HG03103 (cell line): ENCODE measurements at regions not wholly inside any gene's neighbourhood (a gene's known extent, or its start where the extent isn't known, plus 50 kb on each side); places are given as distances from the start of the nearest gene placed in this dataset.

ENCODE experiments used
- ATAC-seq: cut with Tn5 transposase; IDR thresholded peaks from one replicate; pipeline ENCODE4 v1.9.1; 2021; ENCODE audit warnings: low read depth; ENCODE audit not compliant: unreplicated experiment

DNA sequence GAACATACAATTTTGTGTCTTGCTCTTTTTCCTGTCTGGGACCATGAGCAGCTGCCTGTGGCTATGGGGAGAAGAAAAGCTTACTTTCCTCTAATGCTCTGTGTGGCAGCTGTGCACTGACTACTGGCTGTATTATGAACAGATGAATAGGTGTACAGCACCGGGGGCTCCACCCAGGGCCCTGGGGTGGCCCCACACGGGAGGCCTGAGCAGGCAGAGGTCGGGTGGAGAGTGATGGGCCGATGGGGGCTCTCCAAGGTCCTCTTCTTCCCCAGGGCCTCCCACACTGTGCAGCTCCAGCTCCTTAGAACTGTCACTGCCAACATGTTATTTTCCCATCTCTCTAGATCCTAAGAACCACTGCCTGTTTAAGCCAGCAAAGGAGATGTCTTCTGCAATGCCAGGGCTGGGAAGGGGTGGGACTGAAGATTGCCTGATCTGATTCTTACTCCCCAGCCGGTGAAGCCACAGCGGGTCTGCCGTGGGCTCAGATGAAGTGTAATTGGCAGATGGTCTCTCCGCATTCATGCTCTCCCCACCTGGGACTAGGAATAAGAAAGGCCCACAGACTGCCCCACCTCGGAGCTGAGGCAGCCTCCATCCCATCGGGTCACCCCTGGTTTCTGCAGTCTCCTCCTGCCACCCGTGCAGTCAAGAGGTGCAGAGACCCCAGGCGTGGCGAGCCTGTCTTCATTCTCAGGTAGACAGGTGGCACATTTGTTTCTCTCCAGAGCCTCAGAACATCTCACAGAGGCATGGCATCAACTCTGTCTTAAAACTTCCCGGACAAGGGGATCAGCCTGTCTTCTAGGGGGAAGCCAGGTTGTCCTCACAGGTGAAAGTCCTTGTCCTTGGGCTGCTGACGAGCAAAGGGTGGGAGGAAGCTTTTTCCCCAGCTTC is 186.5 kb upstream of the GALNT2 start:
- no peak for ATAC-seq

DNA sequence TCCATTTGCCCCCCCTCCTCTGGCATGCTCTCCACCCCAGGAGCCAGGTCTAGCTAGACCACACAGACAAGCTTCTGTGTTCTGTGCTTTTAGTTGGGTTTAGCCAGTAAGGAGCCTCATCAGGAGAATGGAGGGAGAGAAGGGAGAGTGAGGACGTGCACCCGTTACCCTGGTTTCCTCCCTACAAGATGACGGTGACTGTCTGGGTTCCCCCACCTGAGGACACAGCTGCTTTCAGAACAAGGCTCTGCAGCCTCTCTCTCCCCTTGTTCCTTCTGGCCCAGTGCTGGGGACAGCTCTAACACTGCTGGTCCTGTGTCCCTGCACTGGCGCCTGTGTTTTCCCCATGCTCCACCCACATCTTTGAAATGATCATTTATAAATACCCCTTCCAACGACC is 184.4 kb upstream of the GALNT2 start:
- ATAC-seq, result no peak

DNA sequence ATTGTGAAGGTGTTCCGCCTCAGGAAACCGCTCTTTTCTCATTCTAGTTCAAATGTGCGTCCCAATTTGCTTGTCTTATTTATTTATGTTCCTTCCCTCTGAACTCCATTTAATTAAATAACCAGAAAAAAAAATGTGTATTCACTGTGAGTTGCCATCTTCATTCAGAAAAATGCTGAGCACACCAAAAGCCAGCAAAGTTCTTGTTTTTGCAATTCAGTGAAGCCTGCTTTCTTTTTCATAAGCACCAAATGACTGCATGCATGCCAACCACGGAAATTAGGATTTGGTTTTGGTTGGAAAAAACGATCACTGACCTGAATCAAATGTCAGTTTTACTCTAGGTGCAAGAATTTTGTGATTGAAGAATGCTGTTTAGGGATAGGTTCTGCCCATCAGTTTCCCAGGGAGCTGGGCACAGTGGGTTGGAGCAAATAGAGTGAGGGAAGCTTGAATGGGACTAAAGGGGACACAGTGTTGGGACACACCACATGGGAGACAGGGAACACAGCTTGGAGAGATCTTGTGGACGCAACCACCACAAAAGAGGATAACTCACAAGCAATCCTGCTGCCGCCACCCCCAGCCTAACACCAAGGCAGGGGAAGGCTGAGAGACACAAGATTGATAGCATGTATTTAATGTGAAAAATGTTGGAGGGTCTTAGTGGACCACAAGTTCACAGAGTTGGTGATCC is 183.4 kb upstream of the GALNT2 start:
- ATAC-seq, result no peak

DNA sequence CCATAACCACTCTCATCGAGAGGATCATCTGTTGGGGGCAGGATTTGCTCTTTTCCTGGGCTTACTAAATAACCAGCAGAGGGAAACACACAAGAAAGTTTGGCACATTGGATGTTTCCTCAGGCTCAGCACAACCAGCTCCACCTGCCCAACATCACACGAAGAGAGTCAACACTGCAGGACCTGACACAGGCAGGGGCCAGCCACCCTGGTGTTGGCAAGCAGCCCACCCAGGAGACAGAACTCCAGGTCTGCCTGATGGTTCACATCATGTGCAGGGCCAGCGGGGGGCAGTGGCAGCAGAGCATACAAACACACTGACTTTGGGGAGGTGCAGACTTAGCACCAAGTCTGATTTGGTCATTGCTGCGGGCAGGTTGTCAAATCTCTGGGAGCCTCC is 182.3 kb upstream of the GALNT2 start:
- no peak for ATAC-seq

DNA sequence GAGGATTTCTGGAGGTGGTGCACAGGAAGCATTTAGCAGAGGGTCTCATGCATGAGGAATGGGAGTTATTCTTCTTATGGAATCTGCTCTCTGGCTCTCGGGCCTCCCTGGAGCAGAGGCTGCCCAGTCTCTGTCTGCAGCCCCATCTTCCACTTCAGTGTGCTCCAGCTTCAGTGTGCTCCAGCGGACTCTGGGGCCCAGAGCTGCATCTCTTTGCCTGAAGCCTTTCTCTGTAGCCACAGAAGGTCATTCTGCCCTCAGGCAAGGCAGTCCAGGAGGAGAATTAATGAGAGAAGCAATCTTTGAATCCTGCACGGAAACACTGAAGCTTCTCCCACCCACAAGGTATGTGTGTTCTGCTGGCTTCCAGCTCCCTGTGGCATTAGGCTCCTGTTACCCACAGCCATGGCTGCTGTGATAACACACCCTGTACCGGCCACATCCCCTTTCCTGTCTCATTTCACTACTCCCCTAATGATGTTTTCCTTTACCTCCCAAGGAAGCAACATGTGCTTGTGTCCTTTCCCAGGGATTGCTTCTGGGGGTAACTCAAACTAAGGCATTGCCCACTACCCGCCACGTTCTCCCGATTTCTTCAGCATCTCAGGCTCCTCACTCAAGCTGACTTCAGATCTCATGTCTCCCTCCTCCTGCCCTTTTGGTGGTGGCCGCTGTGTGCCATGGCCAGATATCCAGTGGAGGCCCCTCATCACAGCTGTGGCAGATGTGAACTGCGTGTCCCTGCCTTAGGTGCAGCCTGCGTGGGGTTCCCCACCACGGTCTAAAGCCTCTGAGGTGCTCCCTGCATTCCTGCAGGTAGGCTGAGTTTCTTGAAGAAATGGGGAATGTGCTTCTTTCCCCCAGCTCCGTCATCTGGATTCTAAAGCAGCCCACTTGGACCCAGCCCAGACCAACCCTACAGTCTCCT is 181.2 kb upstream of the GALNT2 start:
- ATAC-seq, result no peak

DNA sequence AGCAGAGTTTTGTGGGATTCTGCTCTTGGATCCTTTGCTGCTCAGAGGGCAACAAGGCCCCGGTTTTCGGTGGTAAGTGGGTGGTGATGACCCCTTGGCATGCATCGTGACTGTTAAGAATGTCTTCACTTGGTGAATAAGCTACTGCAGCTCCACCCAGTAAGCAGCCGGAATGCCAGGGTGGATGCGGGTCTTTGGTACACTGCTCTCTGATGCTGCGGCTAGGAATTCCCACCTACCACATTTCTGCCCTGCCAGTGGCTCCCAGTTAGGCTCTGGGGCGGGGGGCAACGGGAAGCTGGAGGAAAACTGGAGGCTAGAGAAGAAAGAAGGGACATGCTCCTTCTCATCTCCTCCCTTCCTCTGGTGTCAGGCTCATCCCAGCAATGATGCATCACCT is 180.4 kb upstream of the GALNT2 start:
- ATAC-seq, result no peak

DNA sequence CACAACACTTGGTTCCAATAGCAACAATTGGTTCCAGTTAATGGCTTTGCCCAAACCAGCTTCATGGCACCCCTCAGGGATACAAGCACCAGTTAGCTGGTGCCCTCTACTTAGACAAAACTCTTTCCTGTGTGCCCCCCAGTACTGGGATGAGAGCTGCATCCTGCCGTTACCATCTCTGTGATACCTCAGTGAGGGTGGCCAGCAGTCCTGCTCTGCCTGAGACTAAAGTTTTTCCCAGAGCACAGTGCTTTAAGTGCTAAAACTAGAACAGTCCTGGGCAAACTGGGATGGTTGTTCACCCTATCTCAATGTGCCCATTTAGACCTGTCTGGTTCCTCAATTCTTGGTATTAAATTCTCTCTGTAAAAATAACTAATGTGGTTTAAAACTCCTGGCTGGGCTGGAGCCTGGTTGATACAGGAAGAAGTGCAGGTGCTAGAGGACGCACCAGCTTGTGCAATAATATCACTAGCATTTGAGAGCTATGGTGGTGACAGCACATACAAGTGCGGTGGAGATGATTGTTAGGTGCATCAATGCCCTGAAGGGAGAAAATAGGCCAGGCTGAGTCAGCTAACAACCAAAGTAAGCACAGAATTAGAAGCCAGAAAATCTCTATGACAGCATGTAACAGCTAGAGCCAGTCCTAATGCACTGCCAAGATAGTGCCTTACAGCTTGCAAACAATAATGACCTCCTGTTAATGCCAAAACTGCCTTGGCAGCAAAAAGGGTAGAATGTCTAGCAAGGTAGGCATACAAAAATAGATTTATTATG is 179.8 kb upstream of the GALNT2 start:
- no peak for ATAC-seq

DNA sequence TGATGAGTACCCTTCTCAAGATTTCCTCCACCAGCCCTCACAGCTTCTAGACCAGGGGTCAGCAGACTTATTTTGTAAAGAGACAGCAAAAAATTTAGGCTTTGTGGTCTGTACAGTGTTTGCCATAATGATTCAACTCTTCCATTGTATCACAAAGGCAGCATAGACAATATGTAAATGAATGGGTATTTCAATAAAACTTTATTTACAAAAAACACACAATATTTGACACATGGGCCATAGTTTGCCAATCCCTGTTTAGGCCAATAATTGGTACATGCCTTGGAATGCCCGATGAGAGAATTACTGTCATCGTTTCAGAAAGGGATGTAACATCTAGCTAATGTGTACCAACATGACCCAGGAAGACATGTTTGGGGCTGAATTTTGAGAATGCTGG is 178.9 kb upstream of the GALNT2 start:
- no peak for ATAC-seq

DNA sequence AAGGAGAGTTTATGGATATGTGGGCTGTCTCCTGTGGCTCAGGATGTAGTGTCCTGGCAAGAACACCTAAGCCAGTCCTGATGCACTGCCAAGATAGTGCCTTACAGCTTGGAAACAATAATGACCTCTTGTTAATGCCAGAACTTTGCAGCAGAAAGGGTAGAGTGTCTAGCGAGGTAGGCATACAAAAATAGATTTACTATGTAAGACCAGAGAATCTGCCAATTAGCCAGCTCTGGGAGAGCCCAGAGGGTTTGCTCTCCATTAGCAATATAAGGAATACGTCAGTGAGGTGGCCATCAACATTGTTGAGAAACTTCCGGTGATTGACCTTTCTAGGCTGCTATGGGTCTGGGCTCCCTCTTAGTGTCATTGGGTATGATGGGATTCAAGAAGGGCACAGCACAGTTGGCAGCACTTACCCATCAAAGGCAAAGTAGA is 178.5 kb upstream of the GALNT2 start:
- ATAC-seq, result no peak

DNA sequence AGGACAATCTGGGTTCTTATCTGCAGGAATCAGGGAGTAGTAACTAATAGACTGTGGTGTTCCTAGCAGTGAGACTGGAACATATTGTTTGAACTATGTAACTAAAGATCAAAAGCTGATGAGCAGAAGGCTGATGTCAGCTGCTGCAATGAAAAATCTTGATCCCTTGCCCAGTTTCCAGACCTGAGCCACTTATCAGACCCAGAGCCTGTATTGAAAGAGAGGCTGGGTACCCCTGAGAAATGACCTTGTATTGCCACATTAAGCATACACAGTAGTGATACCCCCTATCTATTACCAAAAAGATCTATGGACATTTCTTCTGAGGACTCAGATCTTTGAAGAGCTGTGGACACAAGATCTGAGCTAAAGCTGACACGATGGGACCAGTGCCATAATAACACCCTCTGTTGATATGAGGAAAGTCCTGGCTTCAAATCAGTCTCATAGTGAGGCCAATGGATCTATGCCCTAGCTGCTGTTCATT is 178.0 kb upstream of the GALNT2 start:
- no peak for ATAC-seq

DNA sequence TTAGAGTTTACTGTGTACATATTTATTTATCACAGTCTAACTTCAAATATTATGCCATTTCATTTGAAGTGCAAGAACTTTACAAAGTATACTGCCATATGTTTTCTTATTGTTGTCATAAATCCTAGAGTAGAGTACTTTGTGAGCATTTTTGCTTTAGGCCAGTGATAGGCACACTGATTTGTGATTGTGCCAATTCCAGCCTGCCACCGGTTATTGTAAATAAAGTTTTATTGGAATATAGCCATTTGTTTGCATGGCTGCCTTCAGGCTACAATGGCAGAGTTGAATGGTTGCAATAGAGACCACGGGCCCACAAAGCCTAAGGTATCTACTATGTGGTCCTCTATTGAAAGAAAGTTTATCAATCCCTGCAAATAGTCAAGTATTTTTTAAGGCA is 175.8 kb upstream of the GALNT2 start:
- no peak for ATAC-seq

DNA sequence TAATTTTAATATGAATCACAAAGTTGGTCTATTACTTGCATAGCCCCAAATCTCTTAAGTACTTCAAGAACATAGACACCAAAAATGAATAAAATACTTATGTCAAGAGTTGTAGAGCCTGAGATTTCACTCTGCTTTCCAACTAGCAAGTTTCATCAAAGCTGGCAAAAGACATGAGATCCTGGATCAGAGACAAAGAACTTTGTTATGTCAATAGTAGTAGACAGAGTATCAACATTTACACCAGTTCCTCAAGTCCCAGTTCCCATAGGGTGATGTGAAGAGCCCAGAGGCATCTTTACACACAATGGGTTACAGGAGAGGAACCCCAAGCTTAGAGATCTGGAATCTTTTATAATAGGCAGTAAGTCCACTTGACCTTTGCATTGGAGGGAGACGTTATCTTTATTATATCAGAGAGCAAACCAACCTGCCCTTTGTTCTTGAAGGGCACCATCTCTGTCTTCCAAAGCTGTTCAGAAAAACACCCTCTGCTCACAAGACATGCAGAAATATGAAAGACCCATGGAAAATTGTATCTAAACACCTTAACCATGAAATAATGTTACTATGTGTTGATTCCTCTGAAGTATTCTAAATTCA is 174.4 kb upstream of the GALNT2 start:
- ATAC-seq, result no peak

DNA sequence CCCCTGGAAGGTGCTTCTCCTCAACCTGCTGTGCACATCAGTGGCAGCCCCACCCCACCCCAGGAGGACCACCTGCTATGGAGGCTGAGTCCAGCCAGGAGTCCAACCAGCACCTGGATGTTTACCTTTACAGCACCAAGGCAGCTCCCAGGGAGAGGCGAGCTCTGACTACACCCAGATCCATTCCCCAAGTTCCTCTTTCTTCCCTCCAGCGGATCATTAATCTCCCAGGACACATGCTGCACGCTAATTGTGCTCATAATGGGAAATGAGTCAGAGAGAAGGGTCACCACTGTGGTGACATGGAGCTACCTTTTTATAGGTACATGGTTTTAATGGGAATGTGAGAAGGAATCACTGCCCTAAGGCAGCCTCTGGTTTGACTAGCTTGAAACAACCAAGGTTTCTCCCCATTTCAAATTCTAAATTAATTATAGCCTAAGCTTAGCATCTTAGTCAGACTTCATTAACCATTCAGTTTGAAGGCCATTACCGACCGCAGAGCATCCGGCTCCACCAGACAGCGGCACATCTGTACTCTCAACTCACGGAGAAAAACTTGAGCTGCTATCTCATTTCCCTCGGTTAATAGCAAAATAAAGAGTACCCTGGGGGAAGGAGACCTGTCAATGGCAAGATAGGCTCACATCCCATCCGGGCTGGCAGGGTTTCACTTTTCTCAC is 173.1 kb upstream of the GALNT2 start:
- ATAC-seq, result no peak

DNA sequence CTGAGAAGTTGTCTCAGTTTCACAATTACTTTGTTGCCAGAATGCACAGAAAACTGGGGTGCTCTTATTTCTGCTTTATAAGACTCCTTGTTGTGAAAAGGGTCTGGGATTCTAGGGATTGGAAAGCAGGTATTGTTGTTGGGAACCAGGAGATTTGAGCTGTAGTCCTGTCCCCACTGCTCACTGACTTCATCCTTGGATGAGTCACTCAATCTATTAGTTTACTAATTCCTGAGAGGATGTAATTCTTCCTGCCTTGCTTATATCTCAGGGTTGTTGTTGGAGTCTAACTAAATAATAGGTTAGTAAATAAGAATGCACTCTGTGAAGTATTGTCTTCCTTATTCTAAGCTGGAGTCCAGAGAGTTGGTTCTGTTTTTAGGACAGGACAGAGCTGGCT is 172.5 kb upstream of the GALNT2 start:
- no peak for ATAC-seq

DNA sequence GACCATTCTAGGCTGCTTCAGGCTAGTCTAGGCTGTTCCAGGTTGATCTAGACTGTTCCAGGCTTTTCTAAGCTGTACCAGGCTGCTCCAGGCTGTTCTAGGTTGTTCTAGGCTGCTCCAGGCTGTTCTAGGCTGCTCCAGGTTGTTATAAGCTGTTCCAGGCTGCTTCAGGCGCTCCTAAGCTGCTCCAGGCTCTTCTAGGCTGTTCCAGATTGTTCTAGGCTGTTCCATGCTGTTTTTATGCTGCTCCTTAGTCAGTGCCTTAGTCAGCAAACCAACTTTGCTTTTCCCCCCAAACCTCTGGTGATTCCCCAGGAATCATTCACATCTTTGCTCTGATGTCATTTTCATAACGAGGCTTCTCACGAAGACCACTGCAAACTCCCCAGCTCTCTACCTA is 171.4 kb upstream of the GALNT2 start:
- ATAC-seq, result no peak

DNA sequence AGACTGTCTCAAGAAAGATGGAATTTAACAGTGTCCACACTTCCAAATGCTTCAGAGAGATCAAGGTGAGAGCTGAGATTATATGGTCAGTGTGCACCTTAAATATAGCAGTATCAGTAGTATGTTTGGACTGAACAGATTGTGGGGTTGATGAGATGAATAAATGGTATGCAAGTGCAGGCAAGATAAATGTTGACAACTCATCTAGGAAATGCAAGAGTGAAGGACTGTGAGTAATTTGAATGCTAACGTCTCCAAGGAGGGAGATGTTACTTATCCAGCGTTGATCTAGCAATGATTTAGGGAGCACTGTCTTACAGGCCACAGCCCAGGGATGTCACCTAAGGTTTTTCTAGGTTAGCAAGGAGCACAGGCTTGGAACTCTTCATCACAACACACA is 170.7 kb upstream of the GALNT2 start:
- no peak for ATAC-seq

DNA sequence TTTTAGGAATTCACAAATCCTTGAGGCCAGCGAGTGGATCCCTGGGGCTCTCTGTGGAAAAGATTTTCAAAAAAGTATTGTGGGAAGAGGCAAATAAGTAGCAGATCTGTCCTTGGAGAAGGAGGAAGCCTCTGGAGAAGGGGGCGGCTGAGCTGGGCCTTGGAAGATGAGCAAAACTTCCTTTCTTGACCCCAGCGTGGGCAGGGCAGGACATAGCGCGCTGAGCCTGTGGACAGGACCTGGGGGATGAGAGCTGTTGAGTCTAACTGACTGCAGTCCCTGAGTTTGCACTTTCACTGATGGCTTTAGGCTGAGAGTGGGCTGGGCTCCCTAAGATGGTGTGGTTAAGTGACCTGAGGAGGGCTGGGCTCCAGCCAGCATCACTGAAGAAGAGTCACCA is 170.2 kb upstream of the GALNT2 start:
- no peak for ATAC-seq

DNA sequence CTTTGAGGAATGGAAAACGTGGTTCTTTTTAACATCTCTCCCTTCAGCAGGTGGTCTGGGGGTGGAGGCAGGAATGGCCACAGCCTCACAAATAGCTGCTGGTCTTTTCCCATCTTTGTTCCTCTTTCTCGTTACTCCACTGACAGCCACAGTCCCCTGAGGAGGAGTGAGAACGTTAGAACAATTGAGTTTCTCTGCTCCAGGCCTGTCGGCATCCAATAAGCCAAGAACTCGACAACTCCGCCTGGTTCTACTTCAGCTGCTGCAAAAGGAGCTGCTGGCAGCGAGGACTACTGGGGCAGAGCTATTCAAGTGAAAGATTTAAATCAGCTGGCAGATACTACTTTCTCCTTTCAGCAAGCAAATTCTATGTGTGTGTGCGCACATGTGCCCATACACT is 169.5 kb upstream of the GALNT2 start:
- ATAC-seq, result no peak

DNA sequence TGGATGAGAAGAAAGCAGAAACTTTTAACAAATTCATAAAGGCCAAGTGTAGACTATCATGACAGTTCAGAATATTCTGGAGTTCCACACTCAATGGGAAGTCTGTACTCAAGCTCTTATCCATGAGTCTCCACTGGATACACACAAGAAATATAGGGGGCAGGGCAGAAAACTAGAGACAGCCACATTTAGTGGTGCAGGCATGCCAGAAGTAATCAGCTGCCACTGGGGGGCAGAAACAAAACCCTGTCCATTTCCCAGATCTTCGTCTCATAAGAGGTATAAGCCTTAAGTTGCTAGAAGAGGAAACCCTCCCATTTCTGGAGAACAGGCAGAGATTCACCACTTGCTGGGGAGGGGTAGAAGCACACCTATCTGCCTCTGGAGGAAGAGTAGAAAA is 166.8 kb upstream of the GALNT2 start:
- ATAC-seq, result no peak
